Nephron progenitor cell (in vitro differentiated cells): ENCODE measurements at regions not wholly inside any gene's neighbourhood (a gene's known extent, or its start where the extent isn't known, plus 50 kb on each side); places are given as distances from the start of the nearest gene placed in this dataset.
A peak's percentile ranks its signal among the peaks of the same experiment; 100 is the strongest.

ENCODE experiments used
- DNase-seq: peaks from one replicate; pipeline ENCODE4 v3.0.0; 2021
- H3K27ac Mint-ChIP-seq: 2 replicates; pipeline ENCODE4 v1.8.0; 2021; ENCODE audit warnings: mild to moderate bottlenecking, moderate library complexity, mixed read lengths
- H3K27me3 Mint-ChIP-seq: 2 replicates; pipeline ENCODE4 v1.8.0; 2021; ENCODE audit warnings: mild to moderate bottlenecking, low read depth, mixed read lengths; ENCODE audit not compliant: poor library complexity
- H3K36me3 Mint-ChIP-seq: 2 replicates; pipeline ENCODE4 v1.8.0; 2021; ENCODE audit warnings: low read depth, mixed read lengths
- H3K4me1 Mint-ChIP-seq: 2 replicates; pipeline ENCODE4 v1.8.0; 2021; ENCODE audit warnings: mixed read lengths
- H3K4me3 Mint-ChIP-seq: 2 replicates; pipeline ENCODE4 v1.8.0; 2021; ENCODE audit warnings: mild to moderate bottlenecking, moderate library complexity, mixed read lengths
- H3K9me3 Mint-ChIP-seq: 2 replicates; pipeline ENCODE4 v1.8.0; 2021; ENCODE audit warnings: mild to moderate bottlenecking, moderate library complexity, mixed read lengths
- TF ChIP-seq, protein P1 (sequence below): fragments of 200-600 bp; sonication (generic); IDR thresholded peaks from 2 replicates; pipeline ENCODE4 v1.5.0; 2021; ENCODE audit warnings: antibody characterized with exemption

DNA sequence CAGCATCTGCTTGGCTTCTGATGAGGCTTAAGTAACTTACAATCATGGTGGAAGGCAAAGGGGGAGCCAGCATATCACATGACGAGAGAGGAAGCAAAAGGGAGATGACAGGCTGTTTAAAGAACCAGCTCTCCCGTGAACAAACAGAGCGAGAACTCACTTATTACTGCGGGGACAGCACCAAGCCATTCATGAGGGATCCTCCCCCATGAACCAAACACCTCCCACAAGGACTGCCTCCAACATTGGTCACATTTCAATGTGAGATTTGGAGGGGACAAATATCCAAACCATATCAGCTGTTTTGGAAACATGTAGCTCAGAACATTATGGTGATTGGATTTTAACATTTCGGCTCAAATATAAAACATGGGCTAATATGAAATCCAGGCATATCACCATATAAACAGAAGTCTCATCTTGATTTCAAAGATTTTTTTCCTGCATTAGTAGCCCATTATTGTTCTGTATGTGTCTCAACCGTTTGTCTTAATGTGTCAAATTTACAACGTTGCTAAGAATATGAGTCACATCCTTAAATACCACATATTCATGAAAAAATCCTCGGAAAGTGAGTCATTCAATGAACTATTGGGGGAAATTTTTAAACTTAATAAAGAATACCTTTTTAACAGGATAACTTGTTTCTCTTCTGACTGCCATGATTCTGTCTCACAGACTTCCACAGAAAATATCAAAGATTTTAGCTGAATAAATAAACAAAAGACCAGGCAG is 894.3 kb downstream of the TFAP2A start:
- Mint-ChIP-seq H3K36me3 (no peaks in the 10 kb centered on the region), H3K9me3 (no peaks in the 10 kb centered on the region), H3K27me3 (no peaks in the 10 kb centered on the region), H3K27ac (no peak overlapping the region), H3K4me3 (no peak overlapping the region), H3K4me1 (peaks cover 17% of the 10 kb centered on the region)
- TF ChIP-seq, protein P1, sequence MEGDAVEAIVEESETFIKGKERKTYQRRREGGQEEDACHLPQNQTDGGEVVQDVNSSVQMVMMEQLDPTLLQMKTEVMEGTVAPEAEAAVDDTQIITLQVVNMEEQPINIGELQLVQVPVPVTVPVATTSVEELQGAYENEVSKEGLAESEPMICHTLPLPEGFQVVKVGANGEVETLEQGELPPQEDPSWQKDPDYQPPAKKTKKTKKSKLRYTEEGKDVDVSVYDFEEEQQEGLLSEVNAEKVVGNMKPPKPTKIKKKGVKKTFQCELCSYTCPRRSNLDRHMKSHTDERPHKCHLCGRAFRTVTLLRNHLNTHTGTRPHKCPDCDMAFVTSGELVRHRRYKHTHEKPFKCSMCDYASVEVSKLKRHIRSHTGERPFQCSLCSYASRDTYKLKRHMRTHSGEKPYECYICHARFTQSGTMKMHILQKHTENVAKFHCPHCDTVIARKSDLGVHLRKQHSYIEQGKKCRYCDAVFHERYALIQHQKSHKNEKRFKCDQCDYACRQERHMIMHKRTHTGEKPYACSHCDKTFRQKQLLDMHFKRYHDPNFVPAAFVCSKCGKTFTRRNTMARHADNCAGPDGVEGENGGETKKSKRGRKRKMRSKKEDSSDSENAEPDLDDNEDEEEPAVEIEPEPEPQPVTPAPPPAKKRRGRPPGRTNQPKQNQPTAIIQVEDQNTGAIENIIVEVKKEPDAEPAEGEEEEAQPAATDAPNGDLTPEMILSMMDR: no peak
- DNase-seq: no peak

DNA sequence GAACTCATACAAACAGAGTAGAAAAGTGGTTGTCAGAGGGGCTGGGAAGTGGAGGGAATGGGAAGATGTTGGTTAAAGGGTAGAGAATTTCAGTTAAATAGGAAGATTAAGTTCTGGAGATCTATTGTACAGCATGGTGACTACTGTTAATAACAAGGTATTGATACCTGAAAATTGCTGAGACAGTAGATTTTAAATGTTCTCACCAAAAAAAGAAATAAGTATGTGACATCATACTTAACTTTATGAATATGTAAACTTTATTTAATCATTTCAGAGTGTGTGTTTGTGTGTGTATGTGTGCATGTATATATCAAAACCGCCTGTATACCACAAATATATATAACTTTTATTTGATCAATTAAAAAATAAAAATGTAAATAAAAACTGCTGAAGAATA is 896.4 kb downstream of the TFAP2A start:
- Mint-ChIP-seq H3K4me1 (peaks cover 17% of the 10 kb centered on the region), H3K4me3 (no peak overlapping the region), H3K27ac (no peak overlapping the region), H3K9me3 (no peaks in the 10 kb centered on the region), H3K27me3 (peaks cover 3% of the 10 kb centered on the region), H3K36me3 (no peaks in the 10 kb centered on the region)
- DNase-seq: no peak
- TF ChIP-seq, protein P1: no peak

DNA sequence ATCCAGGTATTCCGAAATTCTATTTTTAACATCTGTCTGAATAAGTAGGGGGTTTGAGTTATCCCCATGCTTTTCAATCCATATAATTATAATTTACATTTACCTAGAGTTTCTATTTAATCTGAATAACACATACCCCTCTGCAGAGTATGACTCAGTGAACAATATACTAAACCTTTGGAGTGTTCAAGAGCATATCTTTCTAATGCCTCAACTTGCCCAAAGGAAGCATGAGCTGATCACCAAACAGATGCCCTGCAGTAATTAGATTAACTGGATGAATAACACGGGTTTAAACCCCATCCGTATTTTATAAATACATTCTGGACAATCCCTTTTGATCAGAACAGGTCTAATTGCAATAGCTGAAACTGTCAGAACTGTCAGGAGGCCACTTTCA is 897.1 kb downstream of the TFAP2A start:
- TF ChIP-seq, protein P1: no peak
- Mint-ChIP-seq H3K27ac (no peak overlapping the region), H3K27me3 (peaks cover 3% of the 10 kb centered on the region), H3K4me3 (no peak overlapping the region), H3K9me3 (peaks cover 2% of the 10 kb centered on the region), H3K36me3 (no peaks in the 10 kb centered on the region), H3K4me1 (peaks cover 17% of the 10 kb centered on the region)
- DNase-seq: no peak

DNA sequence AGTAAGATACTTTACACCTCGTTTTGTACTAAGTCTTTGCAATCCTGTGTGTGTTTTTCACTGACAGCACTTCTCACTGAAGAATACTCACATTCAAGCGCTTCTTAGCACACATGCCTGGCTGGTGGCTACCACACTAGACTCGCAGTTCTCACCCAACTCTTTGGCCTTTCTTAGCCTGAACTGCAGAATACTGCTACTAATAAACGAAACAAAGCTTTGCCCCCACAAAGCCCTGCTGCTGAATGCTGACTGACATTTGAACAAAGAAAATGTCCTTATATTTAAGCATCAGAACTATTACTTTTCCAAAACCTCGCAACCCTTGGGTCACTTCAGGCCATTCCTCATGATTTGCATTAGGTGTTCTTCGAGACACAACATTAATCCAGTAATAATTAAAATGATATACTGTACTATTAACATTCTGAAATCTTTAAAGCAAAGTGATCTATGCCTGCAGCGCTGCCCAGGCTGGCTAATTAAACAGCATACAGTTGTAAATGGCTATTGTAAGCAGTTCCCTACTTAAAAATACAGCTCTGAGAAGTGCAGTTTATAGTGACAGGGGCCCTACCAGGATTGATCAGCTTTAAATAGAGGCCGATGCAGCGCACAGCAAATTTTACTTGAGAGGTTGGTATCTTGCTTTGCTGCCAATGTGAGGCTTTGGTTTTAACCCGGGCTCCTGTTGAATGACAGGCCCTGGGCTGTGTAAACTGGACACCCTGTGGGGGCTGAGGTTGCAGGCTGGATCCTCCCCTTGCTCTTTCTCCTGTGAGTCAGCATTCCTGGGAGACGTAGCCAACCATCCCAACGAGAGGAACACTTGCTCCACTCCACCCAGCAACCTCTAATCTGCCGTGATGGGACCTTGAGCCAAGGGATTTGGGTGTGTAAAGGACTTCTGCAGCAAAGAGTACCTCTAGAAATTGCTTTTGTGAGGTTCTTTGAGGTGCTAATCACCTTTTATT is 899.0 kb downstream of the TFAP2A start:
- Mint-ChIP-seq H3K36me3 (no peaks in the 10 kb centered on the region), H3K4me1 (peaks cover 17% of the 10 kb centered on the region), H3K27ac (no peak overlapping the region), H3K27me3 (peaks cover 3% of the 10 kb centered on the region), H3K9me3 (peaks cover 9% of the 10 kb centered on the region), H3K4me3 (no peak overlapping the region)
- peak; percentile 7 for DNase-seq
- TF ChIP-seq, protein P1: no peak

DNA sequence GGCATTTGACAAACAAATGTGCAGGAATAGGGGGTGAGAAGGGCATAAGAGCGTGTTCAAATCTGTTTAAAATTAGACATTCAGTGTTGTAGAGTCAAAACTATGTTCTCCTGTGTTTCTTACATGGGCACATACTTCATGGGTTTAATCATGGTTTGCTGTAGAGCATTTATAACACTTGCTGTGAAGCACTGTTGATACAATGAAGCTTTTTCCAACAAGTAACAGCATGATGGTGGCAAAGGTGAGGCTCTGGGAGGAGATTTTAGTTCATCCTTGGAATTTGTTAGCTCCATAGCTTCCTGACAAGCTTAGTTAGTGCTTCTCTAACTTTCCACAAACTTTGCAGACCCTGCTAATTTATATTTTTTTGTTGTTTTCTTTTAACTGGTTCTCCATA is 900.7 kb downstream of the TFAP2A start:
- H3K27me3 Mint-ChIP-seq: peaks cover 3% of the 10 kb centered on the region

More for the DNA sequence above, 900.7 kb downstream of the TFAP2A start:
- Mint-ChIP-seq H3K27ac (no peak overlapping the region), H3K4me3 (no peak overlapping the region), H3K4me1 (peaks cover 10% of the 10 kb centered on the region), H3K36me3 (no peaks in the 10 kb centered on the region), H3K9me3 (peaks cover 9% of the 10 kb centered on the region)
- no peak for DNase-seq
- TF ChIP-seq, protein P1: no peak
